Osteoblast (primary cell): ENCODE measurements at regions not wholly inside any gene's neighbourhood (a gene's known extent, or its start where the extent isn't known, plus 50 kb on each side); places are given as distances from the start of the nearest gene placed in this dataset.

Experiments
- DNase-seq: peaks from one replicate; pipeline ENCODE4 v3.0.0; 2011; ENCODE audit warnings: low spot score, mixed read lengths; ENCODE audit not compliant: insufficient read length; ENCODE audit errors: missing footprints
- H2AFZ ChIP-seq: 2 replicates; pipeline ENCODE4 v1.6.0; 2011; ENCODE audit warnings: mild to moderate bottlenecking, low read length
- H3K27ac ChIP-seq: 2 replicates; pipeline ENCODE4 v1.5.1; 2011; ENCODE audit warnings: mild to moderate bottlenecking, low read depth, low read length, moderate library complexity
- H3K27me3 ChIP-seq: 2 replicates; pipeline ENCODE4 v1.6.0; 2012; ENCODE audit warnings: mild to moderate bottlenecking, control low read depth, inconsistent platforms, low read length, moderate library complexity; ENCODE audit not compliant: insufficient read depth
- H3K36me3 ChIP-seq: 2 replicates; pipeline ENCODE4 v1.5.1; 2011; ENCODE audit warnings: mild to moderate bottlenecking, low read length, control low read depth, moderate library complexity; ENCODE audit not compliant: insufficient read depth
- H3K4me1 ChIP-seq: 2 replicates; pipeline ENCODE4 v1.5.1; 2011; ENCODE audit warnings: mild to moderate bottlenecking, low read length, control low read depth, moderate library complexity; ENCODE audit not compliant: insufficient read depth
- H3K4me2 ChIP-seq: 2 replicates; pipeline ENCODE4 v1.6.0; 2011; ENCODE audit warnings: mild to moderate bottlenecking, low read length; ENCODE audit not compliant: insufficient read depth
- H3K4me3 ChIP-seq: fragments of 200-600 bp; sonication (generic); 3 replicates; pipeline ENCODE4 v1.5.1; 2012; ENCODE audit warnings: mild to moderate bottlenecking, low read length, inconsistent platforms; ENCODE audit not compliant: insufficient read depth
- H3K79me2 ChIP-seq: 2 replicates; pipeline ENCODE4 v1.6.0; 2012; ENCODE audit warnings: mild to moderate bottlenecking, low read length, control low read depth, inconsistent platforms; ENCODE audit not compliant: insufficient read depth
- H3K9me3 ChIP-seq: 2 replicates; pipeline ENCODE4 v1.5.1; 2011; ENCODE audit warnings: low read depth, low read length, control low read depth
- H4K20me1 ChIP-seq: 2 replicates; pipeline ENCODE4 v1.6.0; 2012; ENCODE audit warnings: mild to moderate bottlenecking, low read length, control low read depth; ENCODE audit not compliant: insufficient read depth
- TF ChIP-seq, protein P1 (sequence below): IDR thresholded peaks from 2 replicates; pipeline ENCODE4 v1.5.1; 2011; ENCODE audit warnings: mild to moderate bottlenecking, low read depth, low read length, moderate library complexity; ENCODE audit errors: extremely low read depth

DNA sequence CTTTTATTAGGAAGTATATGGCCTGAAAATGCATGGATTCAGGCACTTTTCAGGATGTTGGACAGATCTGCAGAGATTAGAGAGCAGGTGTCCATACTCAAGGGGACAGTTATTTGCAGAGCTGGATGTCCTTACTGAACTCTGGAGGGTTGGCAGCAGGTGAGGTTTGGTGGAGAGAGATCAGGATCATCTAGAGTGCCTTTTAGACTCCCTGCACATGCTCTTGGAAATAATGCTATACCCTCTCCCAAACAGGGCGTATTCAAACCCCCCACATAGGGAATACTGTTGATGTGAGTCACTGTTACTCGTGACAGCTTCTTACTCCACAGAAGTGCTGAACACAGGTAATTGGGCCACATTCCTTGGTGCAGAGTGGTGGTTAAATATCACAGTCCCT, 725.7 kb upstream of the SGCG start:
- Histone ChIP-seq H3K27ac (no peak overlapping the region), H4K20me1 (no peaks in the 10 kb centered on the region), H3K4me2 (no peak overlapping the region), H3K79me2 (no peaks in the 10 kb centered on the region), H3K36me3 (no peaks in the 10 kb centered on the region), H3K4me3 (no peak overlapping the region), H3K27me3 (no peaks in the 10 kb centered on the region), H2AFZ (no peak overlapping the region), H3K4me1 (no peaks in the 10 kb centered on the region), H3K9me3 (no peaks in the 10 kb centered on the region)
- DNase-seq: no peak
- TF ChIP-seq, protein P1, sequence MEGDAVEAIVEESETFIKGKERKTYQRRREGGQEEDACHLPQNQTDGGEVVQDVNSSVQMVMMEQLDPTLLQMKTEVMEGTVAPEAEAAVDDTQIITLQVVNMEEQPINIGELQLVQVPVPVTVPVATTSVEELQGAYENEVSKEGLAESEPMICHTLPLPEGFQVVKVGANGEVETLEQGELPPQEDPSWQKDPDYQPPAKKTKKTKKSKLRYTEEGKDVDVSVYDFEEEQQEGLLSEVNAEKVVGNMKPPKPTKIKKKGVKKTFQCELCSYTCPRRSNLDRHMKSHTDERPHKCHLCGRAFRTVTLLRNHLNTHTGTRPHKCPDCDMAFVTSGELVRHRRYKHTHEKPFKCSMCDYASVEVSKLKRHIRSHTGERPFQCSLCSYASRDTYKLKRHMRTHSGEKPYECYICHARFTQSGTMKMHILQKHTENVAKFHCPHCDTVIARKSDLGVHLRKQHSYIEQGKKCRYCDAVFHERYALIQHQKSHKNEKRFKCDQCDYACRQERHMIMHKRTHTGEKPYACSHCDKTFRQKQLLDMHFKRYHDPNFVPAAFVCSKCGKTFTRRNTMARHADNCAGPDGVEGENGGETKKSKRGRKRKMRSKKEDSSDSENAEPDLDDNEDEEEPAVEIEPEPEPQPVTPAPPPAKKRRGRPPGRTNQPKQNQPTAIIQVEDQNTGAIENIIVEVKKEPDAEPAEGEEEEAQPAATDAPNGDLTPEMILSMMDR: no peak

DNA sequence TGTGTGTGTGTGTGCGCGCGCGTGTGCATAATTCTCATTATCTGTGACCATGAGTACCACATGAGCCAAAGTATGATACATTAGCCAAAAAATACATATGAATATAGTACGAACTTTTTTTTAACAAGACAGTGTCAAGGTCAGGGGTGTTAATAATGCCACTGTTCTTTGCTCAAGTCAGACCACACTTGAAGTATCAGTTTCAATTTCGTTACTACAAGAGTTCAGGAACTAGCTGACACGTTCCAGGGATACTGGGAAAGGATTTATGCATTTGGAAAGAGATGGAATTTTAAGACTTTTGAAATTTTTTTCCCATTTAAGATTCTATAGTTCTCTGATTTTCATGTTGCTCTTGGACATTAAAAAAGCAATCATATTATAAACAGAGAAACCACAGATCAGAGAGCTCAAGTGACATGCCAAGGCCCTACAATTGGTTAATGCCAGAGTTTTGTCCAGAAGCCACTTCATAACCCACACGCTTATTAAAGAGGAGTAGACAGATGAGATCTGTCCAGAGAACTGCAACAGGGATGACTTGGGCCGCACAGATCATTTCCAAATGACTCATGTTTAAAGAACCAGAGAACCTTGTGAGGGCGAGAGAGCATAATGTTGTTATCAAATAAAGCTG, 718.8 kb upstream of the SGCG start:
- no peak for DNase-seq
- H3K79me2 ChIP-seq: no peaks in the 10 kb centered on the region
- H3K27me3 ChIP-seq: no peaks in the 10 kb centered on the region
- no peak overlapping the region for H3K27ac ChIP-seq
- TF ChIP-seq, protein P1: no peak
- H3K9me3 ChIP-seq: no peaks in the 10 kb centered on the region
- no peaks in the 10 kb centered on the region for H4K20me1 ChIP-seq
- H3K36me3 ChIP-seq: no peaks in the 10 kb centered on the region
- H3K4me1 ChIP-seq: no peaks in the 10 kb centered on the region
- H3K4me3 ChIP-seq: no peak overlapping the region
- no peak overlapping the region for H3K4me2 ChIP-seq
- no peak overlapping the region for H2AFZ ChIP-seq

DNA sequence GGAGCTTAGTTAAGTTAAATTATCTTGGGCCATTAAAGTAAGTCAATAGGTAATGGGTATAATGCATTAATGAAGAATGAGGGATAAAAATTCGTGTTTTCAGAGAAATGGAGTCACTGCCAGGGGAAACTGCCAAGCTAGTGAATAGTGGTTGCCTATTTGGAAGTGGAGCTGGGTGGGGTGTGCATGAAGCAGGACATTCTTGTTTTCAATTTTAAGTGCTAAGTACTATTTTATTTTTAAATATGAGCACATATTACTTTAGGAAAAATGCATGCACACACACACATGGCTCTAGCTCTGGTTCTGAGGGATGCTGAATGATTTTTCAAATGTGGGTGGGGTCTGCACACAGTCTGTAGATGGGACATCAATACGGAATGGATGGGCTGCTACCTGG, 717.7 kb upstream of the SGCG start:
- Histone ChIP-seq H3K27me3 (no peaks in the 10 kb centered on the region), H3K79me2 (no peaks in the 10 kb centered on the region), H3K4me1 (no peaks in the 10 kb centered on the region), H3K4me3 (no peak overlapping the region), H3K9me3 (no peaks in the 10 kb centered on the region), H3K27ac (no peak overlapping the region), H3K36me3 (no peaks in the 10 kb centered on the region), H4K20me1 (no peaks in the 10 kb centered on the region), H3K4me2 (no peak overlapping the region), H2AFZ (no peak overlapping the region)
- no peak for DNase-seq
- TF ChIP-seq, protein P1: no peak

DNA sequence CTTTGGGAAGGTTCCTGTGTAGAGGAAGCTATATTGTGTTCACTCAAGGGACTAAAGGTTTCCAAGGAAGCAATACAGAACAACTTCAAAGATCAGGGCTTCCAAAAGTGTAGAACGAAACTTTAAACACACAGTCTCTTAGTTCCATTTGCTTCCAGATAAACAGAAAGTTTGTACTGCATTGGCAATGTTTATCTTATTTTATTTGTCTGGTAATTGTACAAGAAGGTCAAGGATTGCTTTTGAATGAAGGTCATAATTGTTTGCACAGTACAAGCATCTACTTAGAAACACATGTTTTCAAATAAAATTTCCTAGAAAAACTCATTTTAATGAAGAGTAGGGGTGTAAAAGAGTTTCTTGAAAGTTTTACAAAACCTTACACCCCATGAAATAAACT, 712.7 kb upstream of the SGCG start:
- no peak for DNase-seq
- TF ChIP-seq, protein P1: no peak
- no peak overlapping the region for H3K4me3 ChIP-seq

More for the DNA sequence above, 712.7 kb upstream of the SGCG start:
- Histone ChIP-seq H3K27me3 (no peaks in the 10 kb centered on the region), H3K27ac (no peak overlapping the region), H3K4me2 (no peak overlapping the region), H2AFZ (no peak overlapping the region), H4K20me1 (no peaks in the 10 kb centered on the region), H3K9me3 (no peaks in the 10 kb centered on the region), H3K4me1 (no peaks in the 10 kb centered on the region), H3K36me3 (no peaks in the 10 kb centered on the region), H3K79me2 (no peaks in the 10 kb centered on the region)
